ENCODE measurements at regions not wholly inside any gene's neighbourhood (a gene's known extent, or its start where the extent isn't known, plus 50 kb on each side); places are given as distances from the start of the nearest gene placed in this dataset.

DNA sequence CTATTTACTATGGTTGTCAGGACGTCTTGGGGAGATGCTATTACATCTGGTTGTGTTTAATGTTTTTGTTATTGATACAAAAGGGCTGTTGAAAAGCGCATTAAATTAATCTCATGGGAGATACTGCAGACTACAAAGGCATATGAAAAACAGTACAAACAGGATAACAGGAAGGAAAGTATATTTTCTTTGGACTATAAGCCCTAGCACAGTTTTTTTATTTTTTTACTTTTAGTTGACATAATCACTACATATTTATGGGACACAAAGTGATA lies 341.3 kb downstream of the ARL4A start:
- TF ChIP-seq CTCF (conservative IDR thresholded peaks at IDR 0.05 in 1 of 2, IDR thresholded peaks at IDR 0.05 in 1 of 2; ENCODE audit: extremely low read depth in 1 of 2, insufficient read depth in 1 of 2, low read depth in 1 of 2, low read length in 2 of 2) (no peak), EZH2 (IDR thresholded peaks at IDR 0.05; ENCODE audit: borderline replicate concordance, low read length) (no peak)
